ENCODE measurements at regions not wholly inside any gene's neighbourhood (a gene's known extent, or its start where the extent isn't known, plus 50 kb on each side); places are given as distances from the start of the nearest gene placed in this dataset.

- H3K27me3 Mint-ChIP-seq (ENCODE audit: low read depth), result no peaks in the 10 kb centered on the region
- no peak overlapping the region for H3K27ac Mint-ChIP-seq (ENCODE audit: unreplicated experiment)
- TF ChIP-seq CTCF (conservative IDR thresholded peaks at IDR 0.05), result no peak
- DNase-seq (ENCODE audit: low read depth, low spot score), result no peak
- H3K36me3 Mint-ChIP-seq (ENCODE audit: low read depth), result no peaks in the 10 kb centered on the region
- no peaks in the 10 kb centered on the region for H3K4me1 Mint-ChIP-seq
- H3K9me3 Mint-ChIP-seq, result no peaks in the 10 kb centered on the region
- H3K4me3 Mint-ChIP-seq, result no peak overlapping the region
These were observed 55.6 kb upstream of the PTHLH start for GRCh38 chr12:28027947-28028724.

- Mint-ChIP-seq H3K27me3 (ENCODE audit: low read depth) (no peaks in the 10 kb centered on the region), H3K4me1 (no peaks in the 10 kb centered on the region), H3K4me3 (no peak overlapping the region), H3K27ac (ENCODE audit: unreplicated experiment) (no peak overlapping the region), H3K9me3 (no peaks in the 10 kb centered on the region), H3K36me3 (ENCODE audit: low read depth) (no peaks in the 10 kb centered on the region)
- TF ChIP-seq CTCF (conservative IDR thresholded peaks at IDR 0.05), result no peak
- DNase-seq (ENCODE audit: low read depth, low spot score), result no peak
These were observed 60.4 kb upstream of the PTHLH start for GRCh38 chr12:28032811-28033537.

- no peak for TF ChIP-seq CTCF (conservative IDR thresholded peaks at IDR 0.05)
- H3K4me3 Mint-ChIP-seq, result no peak overlapping the region
- H3K27me3 Mint-ChIP-seq (ENCODE audit: low read depth), result no peaks in the 10 kb centered on the region
- no peaks in the 10 kb centered on the region for H3K36me3 Mint-ChIP-seq (ENCODE audit: low read depth)
- no peak overlapping the region for H3K27ac Mint-ChIP-seq (ENCODE audit: unreplicated experiment)
- no peak for DNase-seq (ENCODE audit: low read depth, low spot score)
- no peaks in the 10 kb centered on the region for H3K4me1 Mint-ChIP-seq
- no peaks in the 10 kb centered on the region for H3K9me3 Mint-ChIP-seq
These were observed 61.0 kb upstream of the PTHLH start for GRCh38 chr12:28033538-28033915.

- TF ChIP-seq CTCF (conservative IDR thresholded peaks at IDR 0.05), result no peak
- DNase-seq (ENCODE audit: low read depth, low spot score), result no peak
- no peak overlapping the region for H3K27ac Mint-ChIP-seq (ENCODE audit: unreplicated experiment)
- no peaks in the 10 kb centered on the region for H3K36me3 Mint-ChIP-seq (ENCODE audit: low read depth)
- H3K4me3 Mint-ChIP-seq, result no peak overlapping the region
- no peaks in the 10 kb centered on the region for H3K4me1 Mint-ChIP-seq
- H3K27me3 Mint-ChIP-seq (ENCODE audit: low read depth), result no peaks in the 10 kb centered on the region
- H3K9me3 Mint-ChIP-seq, result no peaks in the 10 kb centered on the region
These were observed 61.7 kb upstream of the PTHLH start for GRCh38 chr12:28034271-28034670.

- no peak overlapping the region for H3K4me3 Mint-ChIP-seq
- H3K27me3 Mint-ChIP-seq (ENCODE audit: low read depth), result no peaks in the 10 kb centered on the region
- H3K36me3 Mint-ChIP-seq (ENCODE audit: low read depth), result no peaks in the 10 kb centered on the region
- H3K27ac Mint-ChIP-seq (ENCODE audit: unreplicated experiment), result no peak overlapping the region
- no peak for TF ChIP-seq CTCF (conservative IDR thresholded peaks at IDR 0.05)
- DNase-seq (ENCODE audit: low read depth, low spot score), result no peak
- no peaks in the 10 kb centered on the region for H3K9me3 Mint-ChIP-seq
- H3K4me1 Mint-ChIP-seq, result no peaks in the 10 kb centered on the region
These were observed 63.0 kb upstream of the PTHLH start for GRCh38 chr12:28035500-28035899.

Measured in neural crest cell (in vitro differentiated cells).